ENCODE measurements at regions not wholly inside any gene's neighbourhood (a gene's known extent, or its start where the extent isn't known, plus 50 kb on each side); places are given as distances from the start of the nearest gene placed in this dataset.

DNA sequence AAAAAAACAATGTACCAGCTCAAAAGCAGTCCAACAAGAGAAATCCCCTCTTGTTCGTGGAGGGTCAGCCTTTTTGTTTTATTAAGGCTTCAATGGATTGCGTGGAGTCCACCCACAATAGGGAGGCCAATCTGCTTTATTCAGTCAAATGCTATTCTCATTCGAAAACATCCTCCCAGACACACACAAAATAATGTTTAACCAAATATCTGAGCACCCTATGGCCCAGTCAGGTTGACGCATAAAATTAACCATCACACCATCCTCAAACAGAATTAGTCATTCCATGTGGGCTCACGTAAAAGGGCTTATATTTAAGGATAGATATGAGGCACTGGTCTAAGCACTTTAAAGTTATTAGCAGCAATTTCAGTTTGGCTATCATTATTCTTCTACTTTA, 58.9 kb upstream of the DEUP1 start:
- Histone ChIP-seq H3K9ac (replicated peaks; ENCODE audit: extremely low read depth, insufficient read depth, low read length) (no peak overlapping the region), H3K4me3 (replicated peaks in 1 of 3; ENCODE audit: insufficient read depth in 1 of 3, low read depth in 1 of 3, low read length in 3 of 3) (no peak overlapping the region), H2AFZ (ENCODE audit: low read depth, low read length) (no peak overlapping the region), H3K27ac (ENCODE audit: insufficient read depth, low read depth, low read length) (no peak overlapping the region), H3K36me3 (ENCODE audit: control insufficient read depth in 2 of 2, extremely low read depth in 1 of 2, insufficient read depth in 2 of 2, low read length in 2 of 2) (no peaks in the 10 kb centered on the region), H3K9me1 (replicated peaks; ENCODE audit: control insufficient read depth, extremely low read depth, insufficient read depth, low read length) (no peaks in the 10 kb centered on the region), H3K4me2 (ENCODE audit: insufficient read depth, low read length) (no peak overlapping the region), H3K79me2 (ENCODE audit: control insufficient read depth, insufficient read depth, low read length) (no peaks in the 10 kb centered on the region), H3K4me1 (ENCODE audit: control insufficient read depth, extremely low read depth, insufficient read depth, low read length) (no peaks in the 10 kb centered on the region), H4K20me1 (replicated peaks; ENCODE audit: control insufficient read depth, extremely low read depth, insufficient read depth, low read length) (no peaks in the 10 kb centered on the region), H3K27me3 (ENCODE audit: control insufficient read depth in 2 of 2, insufficient read depth in 2 of 2, low read length in 2 of 2) (no peaks in the 10 kb centered on the region), H3K9me3 (replicated peaks; ENCODE audit: control insufficient read depth, insufficient read depth, low read length) (no peaks in the 10 kb centered on the region)
- dilution Hi-C loops (cut with MboI; ENCODE audit: extremely low pct_ligation_motif_present, low sequenced_read_pairs) (no loop called here), intact Hi-C loops (cut with micrococcal nuclease) (no loop called here)
- DNase-seq (ENCODE audit: low read depth, low spot score) (no peak), FAIRE-seq (no peak)
- no TSS peak for BruUV-seq (replicated peaks)
- ChIA-PET CTCF (no interaction called here), POLR2A (no interaction called here)
- TF ChIP-seq POLR2A (IDR thresholded peaks at IDR 0.05; ENCODE audit: low read depth, low read length) = no peak
- TF ChIP-seq, protein P1, sequence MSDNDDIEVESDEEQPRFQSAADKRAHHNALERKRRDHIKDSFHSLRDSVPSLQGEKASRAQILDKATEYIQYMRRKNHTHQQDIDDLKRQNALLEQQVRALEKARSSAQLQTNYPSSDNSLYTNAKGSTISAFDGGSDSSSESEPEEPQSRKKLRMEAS (IDR thresholded peaks at IDR 0.05; ENCODE audit: insufficient read depth, insufficient read length) = no peak
- TF ChIP-seq MYC (IDR thresholded peaks at IDR 0.05; ENCODE audit: low read depth, low read length) = no peak
- TF ChIP-seq POLR2AphosphoS5 (IDR thresholded peaks at IDR 0.05; ENCODE audit: insufficient read depth, low read depth, low read length) = no peak
- no peak for TF ChIP-seq CTCF (IDR thresholded peaks at IDR 0.05; ENCODE audit: extremely low read depth in 1 of 2, insufficient read depth in 1 of 2, low read depth in 1 of 2, low read length in 2 of 2)
- no peak for TF ChIP-seq FOS (IDR thresholded peaks at IDR 0.05; ENCODE audit: borderline replicate concordance, insufficient read depth, low read length)
- no peak for TF ChIP-seq GATA2 (IDR thresholded peaks at IDR 0.05; ENCODE audit: insufficient read depth, insufficient read length, low read depth, low read length)
- no peak for TF ChIP-seq EZH2 (IDR thresholded peaks at IDR 0.05; ENCODE audit: borderline replicate concordance, low read depth, low read length, severe bottlenecking)
- TF ChIP-seq JUN (IDR thresholded peaks at IDR 0.05; ENCODE audit: borderline replicate concordance, insufficient read depth, insufficient read length, low read depth) = no peak
